Pulmonary artery endothelial cell (primary cell): ENCODE measurements at regions not wholly inside any gene's neighbourhood (a gene's known extent, or its start where the extent isn't known, plus 50 kb on each side); places are given as distances from the start of the nearest gene placed in this dataset.
"Not testable (repeated sequence)": the region's sequence is repeated elsewhere in the genome, so short reads cannot be mapped to it uniquely, and the experiment has no call there.

Source experiments
- DNase-seq: peaks from one replicate; pipeline ENCODE4 v3.0.0-alpha.2; 2011; ENCODE audit warnings: low read depth, low spot score

GRCh38 chr4:33714971-33715370 is 2529.3 kb downstream of the ARAP2 start:
- no peak for DNase-seq

DNA sequence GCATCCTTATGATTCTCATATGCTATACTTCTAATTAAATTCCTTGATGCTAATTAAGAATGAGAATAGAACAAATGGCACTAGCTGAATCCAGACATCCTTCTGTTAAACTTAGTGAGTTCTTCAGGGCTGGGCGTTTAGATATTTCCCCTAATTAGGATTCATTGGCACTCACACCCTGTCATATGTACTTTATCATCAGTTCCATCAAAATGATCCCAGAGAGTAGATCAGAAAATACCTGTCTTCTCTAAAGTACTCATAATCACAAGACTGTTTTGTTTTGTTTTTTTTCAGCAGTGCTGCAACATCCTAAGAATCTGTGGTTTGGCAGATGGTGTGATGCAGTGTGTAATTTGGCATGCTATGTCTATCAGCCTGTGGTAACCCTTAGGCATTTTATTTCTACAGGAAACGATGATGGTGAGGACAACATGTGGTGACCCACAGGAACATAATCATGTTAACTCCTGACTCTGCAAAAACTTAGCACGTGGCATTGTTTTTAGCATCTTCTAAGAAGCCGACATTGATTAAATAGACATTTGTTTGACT is 2528.4 kb downstream of the ARAP2 start:
- DNase-seq: no peak

GRCh38 chr4:33722254-33722653 is 2522.1 kb downstream of the ARAP2 start:
- no peak for DNase-seq

DNA sequence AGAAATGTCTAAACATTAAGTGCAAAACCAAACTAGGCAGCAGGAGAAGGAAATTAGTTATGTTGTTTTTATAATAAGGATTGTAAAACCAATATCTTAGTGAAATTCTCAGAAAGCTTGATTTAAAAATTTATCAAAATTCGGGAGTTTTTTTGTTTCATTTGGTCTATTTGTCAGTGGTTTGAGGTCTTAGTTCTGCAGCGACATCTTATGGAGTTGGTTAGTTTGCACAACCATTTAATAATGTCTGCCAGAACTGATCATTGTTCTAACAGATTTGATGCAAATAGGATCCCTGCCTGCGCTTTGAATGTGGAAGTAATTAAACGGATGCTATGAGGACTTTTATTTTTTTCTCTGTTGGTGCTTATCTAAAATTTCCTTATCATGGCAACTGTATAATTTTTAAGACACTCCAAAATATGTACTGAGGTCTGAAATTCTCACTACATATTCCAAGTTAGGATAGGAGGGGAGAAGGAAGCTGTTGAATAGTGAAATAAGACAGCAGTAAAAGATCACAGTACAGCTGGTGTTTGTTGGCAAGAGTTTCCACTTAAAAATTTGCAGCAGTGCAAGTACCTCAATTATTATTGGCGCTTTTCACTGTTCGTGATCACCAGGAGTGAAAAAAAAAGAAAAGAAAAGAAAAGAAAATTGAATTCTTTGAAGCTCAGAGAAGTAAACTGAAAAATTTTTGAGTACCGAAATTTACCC is 2521.4 kb downstream of the ARAP2 start:
- no peak for DNase-seq

DNA sequence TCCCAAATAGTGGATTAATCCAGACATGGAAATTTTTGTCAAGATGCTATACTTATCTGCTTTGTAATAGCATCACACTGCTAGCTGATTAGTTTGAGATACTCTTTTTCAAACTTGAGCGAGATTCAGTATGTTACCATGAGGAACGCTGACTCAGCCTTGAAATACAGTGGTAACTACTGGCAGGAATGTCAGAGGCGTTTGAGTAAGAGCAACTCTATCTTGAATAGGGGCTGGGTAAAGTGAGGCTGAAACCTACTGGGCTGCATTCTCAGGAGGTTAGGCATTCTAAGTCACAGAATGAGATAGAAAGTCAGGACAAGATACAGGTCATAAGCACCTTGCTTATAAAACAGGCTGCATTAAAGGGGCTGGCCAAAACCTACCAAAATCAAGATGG is 2519.6 kb downstream of the ARAP2 start:
- DNase-seq: no peak

GRCh38 chr4:33725861-33726260 is 2518.5 kb downstream of the ARAP2 start:
- DNase-seq: no peak

DNA sequence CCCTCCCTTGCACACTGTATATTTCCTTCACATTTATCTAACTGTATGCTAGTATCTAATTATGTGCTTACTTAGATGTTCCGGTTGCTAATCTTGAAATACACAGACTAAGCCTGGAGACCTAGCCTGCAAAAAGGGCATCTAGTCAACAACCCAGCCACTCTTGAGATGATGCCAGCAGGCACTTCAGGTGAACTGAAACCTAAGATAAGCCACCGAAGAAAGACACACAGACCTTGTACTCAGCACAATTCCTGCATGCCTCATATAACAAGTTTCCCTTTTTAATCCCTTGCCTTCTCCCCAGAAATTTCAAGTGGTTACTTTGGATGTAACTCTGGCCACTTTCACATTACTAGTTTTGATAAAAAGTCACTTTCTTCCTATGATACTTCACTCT is 2506.6 kb downstream of the ARAP2 start:
- DNase-seq: no peak

GRCh38 chr4:33739884-33740632 is 2504.3 kb downstream of the ARAP2 start:
- DNase-seq: no peak

- DNase-seq: not testable (repeated sequence)
These were observed 2503.4 kb downstream of the ARAP2 start for GRCh38 chr4:33740871-33741270.

- DNase-seq: no peak
These were observed 2497.3 kb downstream of the ARAP2 start for GRCh38 chr4:33746979-33747378.

DNA sequence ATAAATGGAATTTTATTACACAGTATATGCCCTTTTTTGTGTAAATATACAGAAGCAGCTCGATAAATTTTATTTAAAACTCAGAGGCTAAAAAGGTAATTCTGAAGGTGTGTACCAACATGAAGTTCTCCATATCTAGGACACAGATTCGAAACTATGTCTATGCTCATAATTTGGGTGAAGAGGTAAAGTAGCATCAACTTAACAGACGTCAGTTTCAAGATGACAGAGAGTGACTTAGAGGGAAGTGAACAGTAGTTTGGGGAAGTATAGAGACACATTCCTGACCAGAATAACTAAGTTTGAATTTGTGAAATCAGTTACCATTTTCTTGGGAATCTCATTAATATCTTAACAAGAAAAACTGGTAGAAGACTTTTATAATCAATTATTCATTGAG is 2493.3 kb downstream of the ARAP2 start:
- DNase-seq: no peak

DNA sequence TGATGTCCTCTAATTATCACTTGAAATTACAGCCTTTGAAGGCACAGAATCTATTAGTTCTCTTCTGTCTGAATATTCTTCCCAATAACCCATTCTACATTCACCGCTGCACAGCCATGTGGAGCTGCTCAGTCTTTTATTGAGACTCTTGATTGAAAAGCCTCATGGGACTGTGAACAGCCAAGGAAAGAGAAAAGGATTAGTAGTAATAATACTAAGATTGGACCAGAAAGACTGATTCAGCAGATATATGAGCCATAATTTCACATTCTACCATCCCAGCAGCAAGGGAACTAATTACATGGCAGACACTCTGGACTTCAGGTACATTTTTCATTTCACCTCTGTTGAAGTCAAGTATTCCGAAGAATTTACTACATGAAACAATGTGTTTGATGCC is 2471.7 kb downstream of the ARAP2 start:
- no peak for DNase-seq

DNA sequence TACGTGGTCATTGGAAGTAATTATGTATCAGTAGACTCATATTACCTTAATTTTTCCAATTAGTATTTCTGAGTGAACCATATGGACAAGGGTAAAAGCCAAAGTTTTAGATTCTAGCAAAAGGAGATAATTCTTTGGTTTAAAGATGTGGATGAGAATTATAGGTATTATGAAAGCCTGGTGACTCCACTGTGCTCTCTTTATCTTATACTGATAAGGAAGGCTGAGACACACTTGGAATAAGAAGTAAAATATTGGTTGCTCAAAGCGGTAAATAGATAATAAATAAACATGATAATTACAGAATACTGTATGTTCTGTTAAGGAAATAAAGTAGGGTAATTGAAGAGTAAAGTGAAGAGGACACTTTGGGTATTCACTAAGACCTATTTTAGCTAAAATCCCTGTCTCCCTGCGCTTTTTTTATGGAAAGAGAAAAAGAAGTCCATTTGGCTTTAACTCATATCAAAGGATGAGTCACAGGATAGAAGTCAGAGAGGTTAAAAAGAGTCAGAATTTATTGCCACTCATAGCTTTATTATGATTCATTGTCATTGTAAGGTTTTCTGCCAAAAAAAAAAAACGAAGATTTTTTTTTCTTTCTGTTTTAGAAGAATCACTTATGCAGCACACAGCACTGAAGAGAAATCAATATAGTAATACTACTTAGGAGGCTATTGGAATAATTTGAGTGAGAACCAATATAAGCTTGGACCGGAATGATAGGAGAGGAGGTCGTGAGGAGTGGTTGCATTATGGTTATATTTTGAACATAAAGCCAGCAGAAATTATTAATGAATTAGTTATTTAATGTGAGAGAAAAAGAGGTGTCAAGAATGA is 2463.1 kb downstream of the ARAP2 start:
- no peak for DNase-seq

GRCh38 chr4:33785843-33786242 is 2458.5 kb downstream of the ARAP2 start:
- no peak for DNase-seq

DNA sequence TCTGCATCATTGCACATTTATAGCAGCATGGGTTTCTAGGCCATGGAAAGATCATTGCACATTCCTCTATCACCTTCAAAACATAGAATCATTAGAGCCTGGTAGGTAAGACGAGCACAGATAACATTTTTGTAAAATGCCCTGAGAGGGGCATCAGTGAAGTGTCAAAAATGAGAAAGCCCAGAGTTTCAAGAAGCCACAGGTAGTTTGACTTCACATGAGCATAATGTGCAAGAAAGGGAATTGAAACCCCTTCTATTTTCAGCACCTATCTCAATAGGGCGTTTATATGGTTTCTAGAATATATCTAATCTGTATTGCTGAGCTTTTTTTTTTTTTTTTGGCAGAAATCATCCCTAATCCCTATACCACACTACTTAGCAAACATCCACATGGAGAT is 2441.7 kb downstream of the ARAP2 start:
- DNase-seq: no peak

- DNase-seq: no peak
These were observed 2418.6 kb downstream of the ARAP2 start for GRCh38 chr4:33825685-33826084.

DNA sequence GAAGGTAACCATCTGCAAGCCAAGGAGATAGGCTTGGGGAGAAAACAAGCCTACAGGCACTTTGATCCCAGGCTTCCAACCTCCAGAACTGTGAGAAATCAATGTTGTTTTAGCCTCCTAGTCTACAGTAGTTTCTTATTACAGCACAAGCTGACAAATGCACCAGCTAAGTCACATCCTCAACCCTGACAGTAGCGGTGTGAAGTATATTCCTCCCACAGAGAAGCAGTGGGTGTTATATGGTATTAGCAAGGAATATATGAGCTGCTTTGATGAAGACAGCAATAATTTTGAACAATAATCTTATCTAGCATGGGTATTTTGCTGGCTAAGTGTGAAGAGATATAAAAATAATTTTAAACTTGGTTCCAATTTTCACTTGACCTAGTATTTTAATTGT is 2415.0 kb downstream of the ARAP2 start:
- not testable (repeated sequence) for DNase-seq

DNA sequence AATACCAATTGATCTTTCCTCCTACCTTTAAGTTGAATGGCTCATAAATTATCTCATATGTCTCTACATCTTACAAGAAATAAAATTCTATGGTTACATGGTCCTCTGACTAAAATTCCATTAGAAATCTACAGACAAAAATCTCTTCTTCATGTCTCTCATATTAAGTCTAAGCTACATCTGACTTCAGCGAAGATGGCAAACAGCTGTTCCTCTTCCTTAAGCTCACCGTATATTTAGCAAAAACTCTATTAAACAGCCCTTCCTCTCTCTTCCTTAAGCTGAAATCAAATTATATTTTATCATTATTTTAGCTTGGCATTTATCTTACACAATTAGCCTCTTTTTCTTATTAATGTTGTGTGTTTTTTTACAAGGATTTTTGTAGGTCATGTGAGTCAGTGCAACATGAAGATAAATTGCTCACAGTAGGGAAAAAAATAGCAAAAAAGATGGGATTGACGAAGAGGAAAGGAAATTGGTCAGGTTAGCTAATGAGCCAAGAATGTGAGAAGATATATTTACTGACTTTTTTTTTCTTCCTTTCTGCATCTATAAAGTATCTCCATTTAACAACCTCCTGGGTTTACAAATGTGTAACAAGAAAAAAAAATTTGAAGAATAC is 2412.8 kb downstream of the ARAP2 start:
- no peak for DNase-seq

DNA sequence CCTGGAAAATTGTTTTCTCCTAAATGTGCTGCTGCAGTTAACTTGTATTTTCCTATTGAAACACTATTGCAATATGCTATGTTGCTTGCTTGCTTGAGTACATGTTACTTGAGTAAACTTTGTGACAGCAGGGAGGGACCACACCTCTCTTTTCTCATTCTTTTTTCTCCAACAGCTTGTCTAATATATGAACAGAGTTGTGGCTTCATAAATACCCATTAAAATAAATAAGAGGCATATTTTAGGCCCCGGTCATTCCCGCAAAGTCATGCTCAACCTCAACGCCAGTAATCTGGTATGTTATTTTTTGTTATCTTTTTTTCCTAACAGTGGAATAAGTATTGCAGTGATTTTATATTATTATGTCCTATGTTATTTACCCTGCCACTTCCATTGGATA is 2408.6 kb downstream of the ARAP2 start:
- not testable (repeated sequence) for DNase-seq

DNA sequence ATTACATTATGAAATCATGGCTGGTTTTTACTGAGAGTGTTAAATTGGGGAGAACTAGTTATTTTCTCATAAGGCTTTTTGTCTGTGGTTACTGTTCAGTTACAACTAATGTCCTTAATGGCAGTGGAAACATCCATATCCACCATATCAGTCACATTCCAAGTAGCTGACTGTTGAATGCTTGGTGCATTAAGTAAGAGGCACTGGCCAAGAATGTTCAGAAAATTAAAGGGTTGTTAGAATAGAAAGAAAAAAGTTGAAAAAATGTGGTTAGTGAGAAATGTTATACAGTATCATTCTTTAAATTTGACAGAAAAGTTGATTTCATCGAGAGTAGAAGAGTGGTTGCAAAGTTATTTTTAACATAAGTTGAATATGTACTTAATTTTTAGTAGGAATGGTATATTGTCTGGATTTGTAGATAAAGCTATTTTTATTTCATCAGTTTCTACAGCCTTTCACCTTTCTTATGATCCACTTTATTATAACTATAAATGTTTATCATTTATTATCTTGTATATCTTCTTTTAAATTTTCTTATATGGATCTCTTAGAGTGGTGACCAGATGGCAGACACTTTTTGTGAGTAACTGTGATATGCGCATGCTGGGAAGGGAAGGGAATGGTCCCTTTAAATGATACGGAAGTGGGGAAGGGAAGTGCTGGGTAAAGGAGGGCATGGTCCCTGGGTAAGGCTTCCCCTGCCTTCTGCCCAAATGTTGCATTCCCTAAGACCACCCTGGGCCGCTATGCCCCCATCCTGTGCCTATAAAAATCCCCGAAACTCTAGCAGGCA is 2407.1 kb downstream of the ARAP2 start:
- no peak for DNase-seq

GRCh38 chr4:33841120-33841519 is 2403.2 kb downstream of the ARAP2 start:
- DNase-seq: no peak
